GM23248 (cell line): ENCODE measurements at regions not wholly inside any gene's neighbourhood (a gene's known extent, or its start where the extent isn't known, plus 50 kb on each side); places are given as distances from the start of the nearest gene placed in this dataset.

ENCODE experiments used
- DNase-seq: peaks from one replicate; pipeline ENCODE4 v3.0.0-alpha.2; 2015
- H2AFZ ChIP-seq: fragments of 200-600 bp; sonication (generic); 2 replicates; pipeline ENCODE4 v1.6.1; 2016; ENCODE audit warnings: antibody characterized with exemption
- H3F3A ChIP-seq: fragments of 200-600 bp; sonication (generic); 2 replicates; pipeline ENCODE4 v1.6.1; 2016; ENCODE audit warnings: mild to moderate bottlenecking, antibody characterized with exemption, mixed run types; ENCODE audit not compliant: insufficient read depth
- H3K27ac ChIP-seq: fragments of 200-600 bp; sonication (generic); 2 replicates; pipeline ENCODE4 v1.5.1; 2016; ENCODE audit warnings: mild to moderate bottlenecking
- H3K27me3 ChIP-seq: fragments of 200-600 bp; sonication (generic); replicated peaks from 2 replicates; pipeline ENCODE4 v1.6.1; 2016; ENCODE audit warnings: mild to moderate bottlenecking; ENCODE audit not compliant: insufficient read depth
- H3K36me3 ChIP-seq: fragments of 200-600 bp; sonication (generic); 2 replicates; pipeline ENCODE4 v1.6.1; 2016; ENCODE audit warnings: low read depth, mild to moderate bottlenecking
- H3K4me1 ChIP-seq: fragments of 200-600 bp; sonication (generic); 2 replicates; pipeline ENCODE4 v1.6.1; 2016; ENCODE audit warnings: mild to moderate bottlenecking; ENCODE audit not compliant: insufficient read depth
- H3K4me2 ChIP-seq: fragments of 200-600 bp; sonication (generic); one replicate; pipeline ENCODE4 v1.6.1; 2016; ENCODE audit warnings: mild to moderate bottlenecking; ENCODE audit not compliant: unreplicated experiment
- H3K4me3 ChIP-seq: fragments of 200-600 bp; sonication (generic); 2 replicates; pipeline ENCODE4 v1.5.1; 2016; ENCODE audit warnings: mild to moderate bottlenecking
- H3K79me2 ChIP-seq: fragments of 200-600 bp; sonication (generic); 2 replicates; pipeline ENCODE4 v1.6.1; 2016; ENCODE audit warnings: mild to moderate bottlenecking; ENCODE audit not compliant: insufficient read depth
- H3K9ac ChIP-seq: fragments of 200-600 bp; sonication (generic); 2 replicates; pipeline ENCODE4 v1.6.1; 2016; ENCODE audit warnings: mild to moderate bottlenecking
- H3K9me2 ChIP-seq: fragments of 200-600 bp; sonication (generic); 2 replicates; pipeline ENCODE4 v1.6.1; 2016; ENCODE audit warnings: mixed run types, mild to moderate bottlenecking, moderate library complexity; ENCODE audit not compliant: insufficient read depth
- H3K9me3 ChIP-seq: fragments of 200-600 bp; sonication (generic); one replicate; pipeline ENCODE4 v1.6.1; 2017; ENCODE audit warnings: low read depth
- H4K20me1 ChIP-seq: fragments of 200-600 bp; sonication (generic); 2 replicates; pipeline ENCODE4 v1.6.0; 2016; ENCODE audit not compliant: insufficient read depth
- EZH2 ChIP-seq: fragments of 200-600 bp; sonication (generic); IDR thresholded peaks from 2 replicates; pipeline ENCODE4 v1.6.1; 2018; ENCODE audit warnings: antibody characterized with exemption, mild to moderate bottlenecking; ENCODE audit not compliant: insufficient read depth, poor library complexity, severe bottlenecking
- EZH2phosphoT487 ChIP-seq: fragments of 200-600 bp; sonication (generic); IDR thresholded peaks from 2 replicates; pipeline ENCODE4 v1.6.1; 2018; ENCODE audit warnings: antibody characterized with exemption, moderate library complexity, mild to moderate bottlenecking, low read depth; ENCODE audit not compliant: insufficient read depth
- WGBS, 2 experiments: methylation state at CpG; one replicate each; pipeline ENCODE4 v1.1.6; 2015 to 2017; ENCODE audit warnings: low lambda C conversion rate in 2 of 2, low coverage in 1 of 2; ENCODE audit errors: missing lambda C conversion rate in 2 of 2; 5-methylcytosine and 5-hydroxymethylcytosine counted together
- in situ Hi-C: fragments of 300-500 bp; cut with MboI; formaldehyde crosslinking; loops from 2 replicates; pipeline ENCODE4 v1.15.0; 2020

- Histone ChIP-seq H4K20me1 (no peaks in the 10 kb centered on the region), H2AFZ (no peak overlapping the region), H3K36me3 (no peaks in the 10 kb centered on the region), H3K9me2 (no peaks in the 10 kb centered on the region), H3K27ac (no peak overlapping the region), H3K4me3 (no peak overlapping the region), H3K4me1 (no peaks in the 10 kb centered on the region), H3K4me2 (no peak overlapping the region), H3K9ac (no peak overlapping the region), H3K9me3 (no peaks in the 10 kb centered on the region), H3F3A (no peaks in the 10 kb centered on the region), H3K79me2 (no peaks in the 10 kb centered on the region), H3K27me3 (no peaks in the 10 kb centered on the region; the same call in 1 of the 2 replicates)
- 77 to 78% methylated on average over 4 of the region's 4 CpGs for WGBS, 2 experiments
- in situ Hi-C loops, result no loop called here
- DNase-seq, result peak; percentile 59
- TF ChIP-seq EZH2, result no peak
- TF ChIP-seq EZH2phosphoT487, result no peak
Observed at GRCh38 chr5:72658761-72659540, 151.7 kb upstream of the ZNF366 start.

GRCh38 chr5:72658161-72658560 lies 151.0 kb upstream of the ZNF366 start:
- Histone ChIP-seq H3K79me2 (no peaks in the 10 kb centered on the region), H3K27me3 (no peaks in the 10 kb centered on the region; the same call in 1 of the 2 replicates), H3K4me2 (no peak overlapping the region), H3K27ac (no peak overlapping the region), H2AFZ (no peak overlapping the region), H3F3A (no peaks in the 10 kb centered on the region), H3K9me3 (no peaks in the 10 kb centered on the region), H3K4me3 (no peak overlapping the region), H3K4me1 (no peaks in the 10 kb centered on the region), H4K20me1 (no peaks in the 10 kb centered on the region), H3K9ac (no peak overlapping the region), H3K36me3 (no peaks in the 10 kb centered on the region), H3K9me2 (no peaks in the 10 kb centered on the region)
- no peak for TF ChIP-seq EZH2
- TF ChIP-seq EZH2phosphoT487, result no peak
- DNase-seq, result no peak
- WGBS, 2 experiments, result 74 to 77% methylated on average over 3 of the region's 3 CpGs
- in situ Hi-C loops, result no loop called here

- Histone ChIP-seq H3K4me2 (no peak overlapping the region), H3K4me3 (no peak overlapping the region), H3K36me3 (no peaks in the 10 kb centered on the region), H2AFZ (no peak overlapping the region), H3K27me3 (no peaks in the 10 kb centered on the region; the same call in 1 of the 2 replicates), H3K4me1 (no peaks in the 10 kb centered on the region), H3K79me2 (no peaks in the 10 kb centered on the region), H3K9me3 (no peaks in the 10 kb centered on the region), H3F3A (no peaks in the 10 kb centered on the region), H3K27ac (no peak overlapping the region), H3K9ac (no peak overlapping the region), H4K20me1 (no peaks in the 10 kb centered on the region), H3K9me2 (no peaks in the 10 kb centered on the region)
- no peak for TF ChIP-seq EZH2
- TF ChIP-seq EZH2phosphoT487, result no peak
- in situ Hi-C loops, result no loop called here
- no peak for DNase-seq
- 56 to 75% methylated on average over 2 of the region's 2 CpGs for WGBS, 2 experiments
Observed at GRCh38 chr5:72656756-72657513, 149.7 kb upstream of the ZNF366 start.

GRCh38 chr5:72656331-72656730 lies 149.1 kb upstream of the ZNF366 start:
- no peaks in the 10 kb centered on the region for H3K79me2 ChIP-seq
- 71 to 72% methylated on average over 4 of the region's 4 CpGs for WGBS, 2 experiments

More at GRCh38 chr5:72656331-72656730, 149.1 kb upstream of the ZNF366 start:
- H3K4me3 ChIP-seq, result no peak overlapping the region
- H3K9me3 ChIP-seq, result no peaks in the 10 kb centered on the region
- no peaks in the 10 kb centered on the region; the same call in 1 of the 2 replicates for H3K27me3 ChIP-seq
- H2AFZ ChIP-seq, result no peak overlapping the region
- no peaks in the 10 kb centered on the region for H3F3A ChIP-seq
- no peaks in the 10 kb centered on the region for H3K36me3 ChIP-seq
- in situ Hi-C loops, result no loop called here
- no peaks in the 10 kb centered on the region for H3K4me1 ChIP-seq
- DNase-seq, result no peak
- no peak for TF ChIP-seq EZH2
- no peak for TF ChIP-seq EZH2phosphoT487
- H3K9ac ChIP-seq, result no peak overlapping the region
- no peak overlapping the region for H3K4me2 ChIP-seq
- no peaks in the 10 kb centered on the region for H3K9me2 ChIP-seq
- no peaks in the 10 kb centered on the region for H4K20me1 ChIP-seq
- no peak overlapping the region for H3K27ac ChIP-seq
